ENCODE measurements at regions not wholly inside any gene's neighbourhood (a gene's known extent, or its start where the extent isn't known, plus 50 kb on each side); places are given as distances from the start of the nearest gene placed in this dataset.

DNA sequence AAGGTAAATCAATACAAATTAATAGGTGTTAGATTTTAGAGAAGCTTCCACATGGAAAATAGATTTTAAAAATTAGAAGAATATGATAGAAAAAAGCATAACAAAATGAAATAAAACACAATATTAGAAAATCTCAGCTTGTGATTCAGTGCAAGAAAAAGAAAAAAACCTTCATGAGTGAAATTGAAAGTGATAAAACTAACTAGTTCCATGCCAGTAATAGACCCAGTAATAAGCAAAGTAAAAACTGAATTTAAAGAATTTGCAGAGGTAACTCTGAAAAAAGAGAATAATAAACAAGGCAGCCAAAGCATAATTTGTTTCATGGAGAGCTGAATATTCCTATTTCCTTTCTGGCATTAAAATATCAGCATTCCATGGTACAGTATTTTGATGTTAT is 174.3 kb upstream of the TENM3 start:
- no peak for DNase-seq

DNA sequence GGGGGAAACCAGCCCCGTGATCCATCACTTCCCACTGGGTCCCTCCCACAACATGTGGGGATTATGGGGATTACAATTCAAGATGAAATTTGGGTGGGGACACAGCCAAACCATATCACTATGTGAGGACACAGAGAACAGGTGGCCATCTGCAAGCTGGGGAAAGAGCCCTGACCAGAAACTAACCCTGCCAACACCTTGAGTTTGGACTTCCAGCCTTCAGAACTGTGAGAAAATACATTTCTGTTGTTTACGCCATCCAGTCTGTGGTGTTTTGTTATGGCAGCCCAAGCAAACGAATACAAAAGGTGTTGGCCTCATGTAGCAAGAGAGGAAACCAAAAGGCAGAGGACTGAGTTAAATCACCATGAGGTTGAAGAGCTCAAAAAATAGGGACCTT is 169.9 kb upstream of the TENM3 start:
- DNase-seq, result no peak

- no peak for DNase-seq
Observed at GRCh38 chr4:182074139-182074538, 169.1 kb upstream of the TENM3 start.

DNA sequence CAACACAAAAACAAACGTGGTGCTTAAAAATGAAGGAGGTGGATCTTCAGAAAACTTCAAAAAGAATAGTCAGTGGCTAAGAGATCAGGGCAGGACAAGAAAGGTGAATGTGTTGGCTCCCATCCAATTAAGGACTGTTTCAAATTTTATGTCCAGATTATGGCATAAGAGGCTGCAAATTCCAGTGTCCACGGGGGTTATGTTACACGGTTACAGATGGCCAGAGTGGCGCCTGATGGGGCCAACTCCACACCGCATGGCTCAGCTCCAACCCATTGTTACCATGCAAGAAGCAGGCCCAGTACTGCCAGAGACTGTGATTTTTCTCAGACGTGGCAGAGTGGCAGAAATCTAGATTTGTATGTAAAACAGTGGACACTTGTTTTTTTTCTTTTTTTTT is 168.4 kb upstream of the TENM3 start:
- DNase-seq, result no peak

GRCh38 chr4:182082910-182083309 is 160.3 kb upstream of the TENM3 start:
- no peak for DNase-seq

DNA sequence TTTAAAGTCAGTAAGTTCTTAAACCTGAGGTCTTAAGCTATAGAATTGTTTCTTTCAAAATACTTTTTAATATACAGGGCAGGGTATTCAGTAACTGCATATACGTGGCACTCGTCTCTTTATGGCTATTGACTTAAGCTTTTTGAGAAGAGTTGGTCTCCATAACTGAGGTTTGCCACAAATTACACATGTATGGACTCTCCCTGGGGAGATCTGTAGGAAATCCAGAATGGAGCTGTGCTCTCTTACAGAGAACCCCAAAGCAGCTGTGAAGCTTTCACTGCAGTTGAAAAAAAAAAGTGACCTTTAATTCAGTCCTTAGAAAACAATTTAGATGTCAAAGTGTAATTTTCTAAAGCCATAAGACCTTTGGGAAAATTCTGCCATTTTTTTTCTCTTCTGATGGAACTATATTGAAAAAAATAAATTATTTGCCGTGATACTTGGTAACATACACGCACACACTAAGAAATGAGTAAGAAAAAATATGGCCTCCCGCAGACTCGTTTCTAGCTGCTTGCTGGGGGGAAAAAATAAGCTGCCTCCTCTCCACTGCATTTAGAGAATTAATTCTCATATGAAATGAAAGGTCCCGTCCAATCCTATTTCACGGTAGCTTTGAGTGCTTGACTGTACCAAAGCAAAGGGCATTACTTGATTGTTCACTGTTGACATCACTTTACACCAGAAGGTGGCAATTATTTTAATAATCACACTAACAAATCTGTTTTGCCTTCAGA is 159.4 kb upstream of the TENM3 start:
- no peak for DNase-seq

DNA sequence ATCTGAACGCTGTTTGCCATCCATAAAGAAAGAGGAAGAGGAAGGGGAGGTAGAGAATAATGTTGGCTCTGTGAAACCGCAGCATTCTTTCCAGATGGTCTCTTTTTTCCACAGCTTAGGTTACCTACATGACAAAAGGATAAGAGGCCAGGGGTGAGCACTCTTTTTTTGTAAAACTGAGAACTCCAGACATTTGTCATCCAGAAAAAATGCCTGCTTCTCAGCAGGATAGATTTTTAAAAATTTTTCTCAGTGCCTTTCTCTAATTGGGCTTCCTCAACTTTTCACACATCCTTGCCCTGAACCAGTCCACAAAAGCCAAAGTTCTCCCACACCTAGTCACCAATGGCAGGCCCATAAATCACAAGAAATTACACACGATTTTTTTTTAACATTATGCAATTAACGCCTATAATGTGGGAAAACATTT is 158.1 kb upstream of the TENM3 start:
- DNase-seq, result no peak

DNA sequence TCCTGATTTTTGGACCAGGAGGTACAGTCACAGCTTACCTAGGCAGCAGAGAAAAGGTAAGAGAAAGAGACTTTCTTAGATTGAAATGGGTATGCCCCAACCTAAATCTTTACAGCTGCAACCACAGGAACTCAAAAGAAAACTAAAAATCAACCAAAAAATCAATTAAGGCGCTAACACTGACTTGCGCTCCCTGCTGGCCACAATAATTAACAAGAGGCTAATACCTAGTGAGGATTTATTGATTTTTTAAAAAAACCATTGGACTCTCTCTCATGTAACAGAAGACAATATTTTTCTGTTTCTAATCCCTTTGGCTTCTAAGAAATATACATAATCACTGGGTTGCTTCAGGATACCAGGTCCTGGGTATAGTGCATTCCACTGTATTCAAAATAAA is 153.9 kb upstream of the TENM3 start:
- no peak for DNase-seq

DNA sequence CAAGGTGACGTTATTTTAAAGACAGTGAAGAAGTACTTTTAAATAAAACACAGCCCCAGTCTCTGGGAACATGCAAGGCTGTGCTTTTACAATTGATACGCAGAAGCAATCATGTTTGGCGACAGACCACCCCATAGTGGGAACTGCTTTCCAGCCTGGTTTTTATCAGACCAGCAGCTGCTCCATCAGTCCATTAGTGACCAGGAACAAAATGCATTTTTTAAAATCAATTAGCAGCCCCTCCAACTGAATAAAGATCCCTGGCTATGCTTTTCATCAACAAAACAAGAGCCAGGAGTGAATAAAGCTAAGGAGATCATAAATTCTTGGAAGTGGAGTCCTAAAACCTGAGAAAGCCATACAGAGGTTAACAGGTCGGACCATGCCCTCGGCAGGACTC is 153.0 kb upstream of the TENM3 start:
- DNase-seq, result no peak

- no peak for DNase-seq
Observed at GRCh38 chr4:182091128-182091527, 152.1 kb upstream of the TENM3 start.

- DNase-seq, result no peak
Observed at GRCh38 chr4:182093431-182093831, 149.8 kb upstream of the TENM3 start.

GRCh38 chr4:182093935-182094334 is 149.3 kb upstream of the TENM3 start:
- no peak for DNase-seq

DNA sequence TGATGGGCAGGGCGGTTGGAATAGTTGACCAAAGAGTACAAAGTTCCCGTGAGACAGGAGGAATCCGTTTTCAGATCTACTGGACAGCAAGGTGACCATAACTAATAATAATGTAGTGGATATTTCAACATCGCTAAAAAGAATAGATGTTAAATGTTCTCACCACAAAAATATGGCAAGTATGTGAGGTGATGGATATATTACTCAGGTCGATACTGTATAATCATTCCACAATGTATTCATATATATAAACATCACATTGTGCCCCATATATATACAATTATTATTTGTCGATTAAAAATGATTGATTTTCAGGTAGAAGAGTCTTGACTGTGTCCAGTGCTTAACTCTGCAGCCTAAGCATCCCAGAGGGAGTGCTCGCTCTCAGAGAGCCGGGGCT is 141.6 kb upstream of the TENM3 start:
- no peak for DNase-seq

DNA sequence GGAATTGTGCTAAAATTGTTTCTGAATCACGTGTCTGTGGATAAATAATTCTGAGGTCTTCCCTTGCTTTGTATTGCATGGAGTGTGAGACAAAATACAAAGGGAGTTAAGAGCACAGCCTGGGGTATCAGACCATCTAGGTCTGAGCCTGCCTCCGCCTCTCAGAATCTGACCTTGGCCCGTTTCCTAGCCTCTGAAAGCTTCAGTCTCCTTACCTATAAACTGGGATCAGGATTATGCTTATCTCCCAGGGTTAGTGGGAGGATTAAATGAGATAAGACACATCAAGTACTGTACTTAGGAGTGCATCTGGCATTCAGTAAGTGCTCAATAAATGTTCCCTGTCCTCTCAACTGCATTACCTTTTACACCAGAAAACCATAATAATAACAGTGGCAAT is 140.6 kb upstream of the TENM3 start:
- no peak for DNase-seq

DNA sequence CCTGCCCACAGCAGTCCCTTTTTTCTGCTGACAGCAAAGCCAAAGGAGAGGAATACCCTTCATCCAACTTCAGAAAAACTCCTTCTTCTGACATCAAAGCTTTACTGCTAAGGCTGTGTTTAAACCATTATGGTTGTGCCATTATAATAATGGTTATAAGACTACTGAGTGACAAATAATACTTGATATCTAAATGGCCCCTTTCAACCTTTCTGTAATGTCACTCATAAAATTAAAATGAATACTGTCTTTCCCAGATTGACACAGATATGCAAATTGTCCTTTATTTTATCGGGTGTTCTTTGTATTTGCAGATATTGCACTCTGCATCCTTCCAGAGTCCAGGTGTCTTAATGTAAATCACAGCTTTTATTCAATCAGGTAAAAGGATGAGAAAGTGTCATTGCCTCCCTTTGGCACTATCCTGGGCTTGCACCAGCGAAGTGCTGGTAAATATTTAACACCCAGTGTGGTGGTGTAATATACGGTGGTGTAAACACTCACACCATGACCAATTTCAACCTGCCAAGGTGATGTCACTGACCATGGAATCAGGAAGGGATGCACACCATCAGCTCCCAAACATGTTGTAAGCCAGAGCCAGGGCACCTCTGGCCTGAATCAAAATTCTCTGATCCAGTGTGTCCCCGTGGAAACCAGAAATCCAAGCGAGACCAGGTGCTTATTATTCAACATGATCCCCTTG is 139.4 kb upstream of the TENM3 start:
- DNase-seq, result no peak

DNA sequence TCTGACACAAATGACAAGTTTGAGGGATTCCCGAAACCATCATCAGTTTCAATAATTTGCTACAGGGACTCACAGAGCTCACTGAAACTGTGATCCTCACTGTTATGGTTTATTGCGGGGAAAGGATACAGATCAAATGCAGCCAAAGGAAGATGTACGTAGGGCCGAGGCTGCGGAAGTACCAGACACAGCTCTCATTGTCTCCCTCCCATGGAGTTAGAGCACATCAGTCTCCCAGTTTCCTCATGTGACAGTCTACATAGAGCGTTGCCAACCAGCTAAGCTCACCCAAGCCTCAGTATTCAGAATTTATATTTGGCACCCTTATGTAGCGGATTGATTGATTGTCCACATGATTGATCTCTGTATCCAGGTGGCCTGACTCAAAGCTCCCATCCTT is 137.8 kb upstream of the TENM3 start:
- no peak for DNase-seq

GRCh38 chr4:182107931-182108330 is 135.3 kb upstream of the TENM3 start:
- DNase-seq, result no peak

- DNase-seq, result no peak
Observed at GRCh38 chr4:182111586-182111985, 131.6 kb upstream of the TENM3 start.

GRCh38 chr4:182113779-182114178 is 129.4 kb upstream of the TENM3 start:
- no peak for DNase-seq

DNA sequence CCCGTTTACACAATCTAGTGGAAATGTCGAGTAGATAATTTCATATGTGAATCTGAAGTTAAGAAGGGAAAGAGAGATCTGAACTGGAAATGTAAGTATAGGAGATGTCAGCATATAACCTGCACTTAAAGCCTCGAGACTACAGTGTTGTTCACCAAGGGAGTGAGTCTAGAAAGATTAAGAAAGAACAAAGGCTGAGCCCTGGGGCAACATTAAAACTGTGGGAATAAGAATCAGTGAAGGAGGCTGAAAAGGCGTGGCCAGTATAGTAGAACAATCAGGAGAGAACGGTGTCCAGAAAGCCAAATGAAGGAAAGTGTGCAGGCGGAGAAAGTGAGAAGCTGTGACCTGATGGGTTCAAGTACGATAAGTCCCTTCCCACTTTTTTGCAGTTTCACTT is 118.8 kb upstream of the TENM3 start:
- no peak for DNase-seq

DNA sequence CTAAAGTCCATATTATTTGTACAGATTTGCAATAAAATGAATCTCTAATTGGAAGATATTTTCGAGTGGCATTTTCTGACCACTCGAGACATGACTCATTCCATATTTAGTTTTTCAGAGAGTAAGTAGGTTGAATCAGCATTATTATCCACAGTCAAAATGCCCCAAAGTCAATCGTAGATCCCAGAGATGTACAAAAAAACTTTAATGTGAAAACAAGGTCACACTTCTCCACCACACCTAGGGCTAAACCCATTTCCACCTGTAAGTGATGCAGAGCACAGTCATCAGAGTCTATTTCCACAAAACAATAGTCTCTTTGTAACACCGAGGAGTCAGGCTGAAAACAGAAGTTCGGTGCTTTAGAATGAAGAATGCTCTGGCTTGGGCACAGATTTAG is 117.1 kb upstream of the TENM3 start:
- no peak for DNase-seq

DNA sequence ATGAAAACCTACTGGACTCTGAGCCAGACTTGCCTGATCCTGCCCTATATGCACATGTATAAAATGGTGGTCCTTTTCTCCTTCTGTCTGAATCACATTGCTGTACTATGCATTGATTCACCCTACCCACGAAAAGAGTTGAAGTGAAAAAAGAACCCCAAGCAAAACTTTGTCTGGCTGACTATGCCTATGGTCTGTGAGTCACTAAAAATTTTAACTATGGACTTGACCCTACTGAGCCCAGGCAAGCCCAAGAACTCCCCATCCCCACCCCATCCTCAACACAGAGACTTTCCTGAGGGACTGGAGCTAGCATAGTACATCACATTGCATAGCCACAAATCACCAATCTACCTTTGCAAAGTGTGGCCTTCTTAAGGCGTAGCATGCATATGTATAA is 116.6 kb upstream of the TENM3 start:
- no peak for DNase-seq

DNA sequence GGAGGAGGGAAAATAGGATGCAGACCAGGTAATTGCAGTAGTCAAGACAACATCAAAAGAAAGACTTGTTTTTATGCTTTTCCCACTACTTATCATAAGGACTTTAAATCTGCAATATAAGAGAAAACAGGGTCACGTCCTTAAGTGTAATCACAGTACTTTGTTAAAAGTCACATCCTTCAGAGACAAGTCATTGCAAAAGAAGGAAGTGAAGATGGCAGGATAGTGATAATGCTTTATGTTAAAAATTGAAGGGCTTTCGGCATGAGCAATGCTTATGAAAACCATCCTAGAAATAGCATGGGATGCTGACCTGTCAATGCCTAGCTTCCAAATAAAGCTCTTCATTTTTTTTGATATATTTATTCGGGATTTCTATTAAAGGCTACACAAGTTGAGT is 110.2 kb upstream of the TENM3 start:
- no peak for DNase-seq

GRCh38 chr4:182134261-182134660 is 108.9 kb upstream of the TENM3 start:
- DNase-seq, result no peak

DNA sequence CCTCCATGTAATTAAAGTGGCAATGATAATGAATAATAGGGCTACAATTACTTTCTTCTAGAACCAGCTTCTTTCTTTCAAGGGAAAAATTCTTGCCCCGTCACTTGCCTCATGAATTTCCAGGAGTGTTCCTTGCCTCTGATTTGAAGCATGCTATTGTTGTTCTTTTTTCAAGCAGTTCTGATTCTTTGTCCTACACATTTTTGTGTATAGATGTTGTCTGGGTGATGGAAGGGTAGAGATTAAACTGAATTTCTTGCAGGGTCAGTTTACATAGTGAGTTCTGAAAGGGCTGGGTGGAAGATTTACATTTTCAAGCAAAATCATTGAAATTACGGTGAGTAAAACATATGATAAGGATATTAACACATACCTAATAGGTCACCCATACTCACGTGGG is 107.0 kb upstream of the TENM3 start:
- DNase-seq, result no peak

Measured in DMS 273 treated with DMSO at 0.1 percent for 48 hours (cell line).